Erythroblast (primary cell): ENCODE measurements at regions not wholly inside any gene's neighbourhood (a gene's known extent, or its start where the extent isn't known, plus 50 kb on each side); places are given as distances from the start of the nearest gene placed in this dataset.

Source experiments
- GATA1 ChIP-seq: IDR thresholded peaks from 2 replicates; pipeline ENCODE4 v1.6.1; 2011; ENCODE audit warnings: low read depth, mild to moderate bottlenecking, control low read depth, low read length, moderate library complexity
- POLR2A ChIP-seq: IDR thresholded peaks from 2 replicates; pipeline ENCODE4 v1.6.1; 2011; ENCODE audit warnings: mild to moderate bottlenecking, low read length

DNA sequence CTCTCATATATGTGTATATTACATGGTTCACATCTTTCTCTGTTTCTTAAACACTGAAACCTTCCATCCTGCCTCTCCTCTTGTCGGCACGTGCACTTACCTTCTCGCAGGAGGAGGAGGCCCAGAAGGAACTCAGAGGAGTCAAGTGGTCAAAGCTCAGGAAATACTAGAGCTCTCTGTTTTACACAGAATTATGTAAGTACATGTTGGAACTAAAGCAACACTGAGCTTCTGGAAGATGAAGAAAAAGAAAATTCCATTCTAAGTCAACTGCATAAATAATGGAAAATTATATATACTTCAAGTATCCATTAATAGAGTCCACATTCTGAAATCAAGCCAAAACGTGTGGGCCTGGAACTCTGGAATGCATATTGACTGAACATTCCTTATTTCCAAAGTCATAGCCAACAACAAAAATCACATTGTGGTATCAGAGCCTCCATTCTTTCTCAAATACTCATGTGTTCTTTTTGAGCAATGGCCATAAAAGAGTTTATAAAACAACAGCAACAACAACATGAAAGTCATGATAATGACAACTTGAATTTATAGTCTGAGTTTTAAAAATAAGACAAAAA lies 121.5 kb upstream of the RAI14 start:
- no peak for TF ChIP-seq POLR2A
- no peak for TF ChIP-seq GATA1
